Fibroblast of villous mesenchyme (primary cell): ENCODE measurements at regions not wholly inside any gene's neighbourhood (a gene's known extent, or its start where the extent isn't known, plus 50 kb on each side); places are given as distances from the start of the nearest gene placed in this dataset.

Experiments
- DNase-seq: peaks from one replicate; pipeline ENCODE4 v3.0.0-alpha.2; 2010; ENCODE audit warnings: low read depth
- H3K4me3 ChIP-seq: 2 replicates; pipeline ENCODE4 v1.5.1; 2011; ENCODE audit warnings: low read depth, mild to moderate bottlenecking, low read length
- TF ChIP-seq, protein P1 (sequence below): IDR thresholded peaks from 2 replicates; pipeline ENCODE4 v1.5.1; 2012; ENCODE audit warnings: low read depth, mild to moderate bottlenecking, low read length; ENCODE audit not compliant: insufficient read depth

DNA sequence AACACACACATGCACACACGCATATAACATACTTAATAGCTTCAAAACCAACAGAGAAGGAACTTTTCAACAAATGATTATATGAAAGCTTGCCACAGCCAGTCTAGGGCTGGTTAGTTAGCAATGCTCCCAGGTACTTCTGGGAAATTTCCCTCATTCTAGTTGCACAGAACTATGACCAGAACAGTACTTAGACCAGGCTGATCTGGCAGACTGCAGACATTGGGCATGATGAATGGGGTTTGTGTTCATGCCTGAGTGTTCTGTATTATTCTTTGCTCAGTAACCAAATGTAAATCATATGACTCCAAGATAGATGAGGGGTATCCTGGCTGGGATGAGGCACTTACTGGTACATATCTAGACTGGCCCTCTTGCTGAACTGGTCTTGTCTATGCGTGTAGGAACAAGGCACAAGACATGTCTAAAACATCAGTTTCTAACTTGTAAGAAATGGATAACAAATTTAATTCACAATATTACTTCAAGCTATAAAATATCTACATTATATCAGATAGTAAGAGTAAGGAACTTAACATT is 50.3 kb upstream of the GEMIN8 start:
- no peak for DNase-seq
- H3K4me3 ChIP-seq: no peak overlapping the region
- TF ChIP-seq, protein P1, sequence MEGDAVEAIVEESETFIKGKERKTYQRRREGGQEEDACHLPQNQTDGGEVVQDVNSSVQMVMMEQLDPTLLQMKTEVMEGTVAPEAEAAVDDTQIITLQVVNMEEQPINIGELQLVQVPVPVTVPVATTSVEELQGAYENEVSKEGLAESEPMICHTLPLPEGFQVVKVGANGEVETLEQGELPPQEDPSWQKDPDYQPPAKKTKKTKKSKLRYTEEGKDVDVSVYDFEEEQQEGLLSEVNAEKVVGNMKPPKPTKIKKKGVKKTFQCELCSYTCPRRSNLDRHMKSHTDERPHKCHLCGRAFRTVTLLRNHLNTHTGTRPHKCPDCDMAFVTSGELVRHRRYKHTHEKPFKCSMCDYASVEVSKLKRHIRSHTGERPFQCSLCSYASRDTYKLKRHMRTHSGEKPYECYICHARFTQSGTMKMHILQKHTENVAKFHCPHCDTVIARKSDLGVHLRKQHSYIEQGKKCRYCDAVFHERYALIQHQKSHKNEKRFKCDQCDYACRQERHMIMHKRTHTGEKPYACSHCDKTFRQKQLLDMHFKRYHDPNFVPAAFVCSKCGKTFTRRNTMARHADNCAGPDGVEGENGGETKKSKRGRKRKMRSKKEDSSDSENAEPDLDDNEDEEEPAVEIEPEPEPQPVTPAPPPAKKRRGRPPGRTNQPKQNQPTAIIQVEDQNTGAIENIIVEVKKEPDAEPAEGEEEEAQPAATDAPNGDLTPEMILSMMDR: no peak
